ENCODE measurements at regions not wholly inside any gene's neighbourhood (a gene's known extent, or its start where the extent isn't known, plus 50 kb on each side); places are given as distances from the start of the nearest gene placed in this dataset.

- H3K4me1 ChIP-seq: no peaks in the 10 kb centered on the region
- no peaks in the 10 kb centered on the region for H3K36me3 ChIP-seq
- no peak for DNase-seq (ENCODE audit: low spot score in 2 of 2)
- H3K27ac ChIP-seq: no peak overlapping the region
- intact Hi-C loops (cut with DNase I; ENCODE audit: low total_unique reads): no loop called here
- TF ChIP-seq POLR2AphosphoS5 (IDR thresholded peaks at IDR 0.05) (no peak), POLR2A (IDR thresholded peaks at IDR 0.05) (no peak), CTCF (IDR thresholded peaks at IDR 0.05) (no peak)
- H3K9me3 ChIP-seq: no peaks in the 10 kb centered on the region
- H3K27me3 ChIP-seq: no peaks in the 10 kb centered on the region
- no peak overlapping the region for H3K4me3 ChIP-seq
Measured at GRCh38 chr3:21154911-21155310, 596.1 kb downstream of the ZNF385D start.

- Histone ChIP-seq H3K4me3 (no peak overlapping the region), H3K27ac (no peak overlapping the region), H3K4me1 (no peaks in the 10 kb centered on the region), H3K9me3 (no peaks in the 10 kb centered on the region), H3K27me3 (no peaks in the 10 kb centered on the region), H3K36me3 (no peaks in the 10 kb centered on the region)
- TF ChIP-seq POLR2A (IDR thresholded peaks at IDR 0.05): no peak
- TF ChIP-seq POLR2AphosphoS5 (IDR thresholded peaks at IDR 0.05): no peak
- TF ChIP-seq CTCF (IDR thresholded peaks at IDR 0.05): no peak
- no peak for DNase-seq (ENCODE audit: low spot score in 2 of 2)
- intact Hi-C loops (cut with DNase I; ENCODE audit: low total_unique reads): no loop called here
Measured at GRCh38 chr3:21152555-21152954, 598.5 kb downstream of the ZNF385D start.

GRCh38 chr3:21142949-21143348 is 608.1 kb downstream of the ZNF385D start:
- no peaks in the 10 kb centered on the region for H3K36me3 ChIP-seq
- H3K27ac ChIP-seq: no peak overlapping the region
- peaks cover 0 to 9% of the 10 kb centered on the region in 2 donors for H3K9me3 ChIP-seq
- H3K4me3 ChIP-seq: no peak overlapping the region
- no peak for DNase-seq (ENCODE audit: low spot score in 2 of 2)
- intact Hi-C loops (cut with DNase I; ENCODE audit: low total_unique reads): no loop called here
- H3K4me1 ChIP-seq: no peaks in the 10 kb centered on the region
- no peaks in the 10 kb centered on the region for H3K27me3 ChIP-seq
- TF ChIP-seq POLR2AphosphoS5 (IDR thresholded peaks at IDR 0.05) (no peak), POLR2A (IDR thresholded peaks at IDR 0.05) (no peak), CTCF (IDR thresholded peaks at IDR 0.05) (no peak)

- no peaks in the 10 kb centered on the region for H3K4me1 ChIP-seq
- intact Hi-C loops (cut with DNase I; ENCODE audit: low total_unique reads): no loop called here
- no peak overlapping the region for H3K4me3 ChIP-seq
- DNase-seq (ENCODE audit: low spot score in 2 of 2): no peak
- no peak overlapping the region for H3K27ac ChIP-seq
- no peaks in the 10 kb centered on the region for H3K36me3 ChIP-seq
- H3K9me3 ChIP-seq: peaks cover 0 to 9% of the 10 kb centered on the region in 2 donors
- no peaks in the 10 kb centered on the region for H3K27me3 ChIP-seq
- TF ChIP-seq CTCF (IDR thresholded peaks at IDR 0.05): no peak
- TF ChIP-seq POLR2A (IDR thresholded peaks at IDR 0.05): no peak
- no peak for TF ChIP-seq POLR2AphosphoS5 (IDR thresholded peaks at IDR 0.05)
Measured at GRCh38 chr3:21142031-21142430, 609.0 kb downstream of the ZNF385D start.

GRCh38 chr3:21140785-21141184 is 610.2 kb downstream of the ZNF385D start:
- intact Hi-C loops (cut with DNase I; ENCODE audit: low total_unique reads): no loop called here
- DNase-seq (ENCODE audit: low spot score in 2 of 2): no peak
- TF ChIP-seq CTCF (IDR thresholded peaks at IDR 0.05) (no peak), POLR2A (IDR thresholded peaks at IDR 0.05) (no peak), POLR2AphosphoS5 (IDR thresholded peaks at IDR 0.05) (no peak)

More at GRCh38 chr3:21140785-21141184, 610.2 kb downstream of the ZNF385D start:
- Histone ChIP-seq H3K27ac (no peak overlapping the region), H3K4me1 (no peaks in the 10 kb centered on the region), H3K27me3 (no peaks in the 10 kb centered on the region), H3K36me3 (no peaks in the 10 kb centered on the region), H3K4me3 (no peak overlapping the region), H3K9me3 (peaks cover 0 to 8% of the 10 kb centered on the region in 2 donors)
